HG02678 (cell line): ENCODE measurements at regions not wholly inside any gene's neighbourhood (a gene's known extent, or its start where the extent isn't known, plus 50 kb on each side); places are given as distances from the start of the nearest gene placed in this dataset.

Experiments used
- ATAC-seq: cut with Tn5 transposase; IDR thresholded peaks from one replicate; pipeline ENCODE4 v1.9.1; 2021; ENCODE audit warnings: mild to moderate bottlenecking, moderate library complexity; ENCODE audit not compliant: unreplicated experiment

GRCh38 chr1:87165177-87165576 is 163.5 kb upstream of the LMO4 start:
- no peak for ATAC-seq

GRCh38 chr1:87167157-87167789 is 161.4 kb upstream of the LMO4 start:
- ATAC-seq = no peak

GRCh38 chr1:87167848-87168525 is 160.7 kb upstream of the LMO4 start:
- ATAC-seq = no peak

GRCh38 chr1:87169263-87169910 is 159.3 kb upstream of the LMO4 start:
- ATAC-seq = no peak

GRCh38 chr1:87170157-87170556 is 158.5 kb upstream of the LMO4 start:
- no peak for ATAC-seq

- no peak for ATAC-seq
Measured at GRCh38 chr1:87170931-87171598, 157.6 kb upstream of the LMO4 start.

- no peak for ATAC-seq
Measured at GRCh38 chr1:87173231-87173630, 155.4 kb upstream of the LMO4 start.

GRCh38 chr1:87174724-87175245 is 153.9 kb upstream of the LMO4 start:
- no peak for ATAC-seq

GRCh38 chr1:87176087-87176486 is 152.6 kb upstream of the LMO4 start:
- ATAC-seq = no peak

- no peak for ATAC-seq
Measured at GRCh38 chr1:87176514-87176913, 152.2 kb upstream of the LMO4 start.

GRCh38 chr1:87178441-87178840 is 150.2 kb upstream of the LMO4 start:
- no peak for ATAC-seq

GRCh38 chr1:87179076-87179810 is 149.4 kb upstream of the LMO4 start:
- no peak for ATAC-seq

GRCh38 chr1:87179851-87180519 is 148.7 kb upstream of the LMO4 start:
- ATAC-seq = no peak

- ATAC-seq = no peak
Measured at GRCh38 chr1:87180682-87181081, 148.0 kb upstream of the LMO4 start.

- no peak for ATAC-seq
Measured at GRCh38 chr1:87182611-87183010, 146.1 kb upstream of the LMO4 start.

- no peak for ATAC-seq
Measured at GRCh38 chr1:87185077-87185476, 143.6 kb upstream of the LMO4 start.

GRCh38 chr1:87186346-87186745 is 142.3 kb upstream of the LMO4 start:
- ATAC-seq = no peak

GRCh38 chr1:87188640-87189039 is 140.0 kb upstream of the LMO4 start:
- ATAC-seq = no peak

GRCh38 chr1:87190402-87190801 is 138.3 kb upstream of the LMO4 start:
- no peak for ATAC-seq

GRCh38 chr1:87191646-87192045 is 137.0 kb upstream of the LMO4 start:
- ATAC-seq = no peak
